ENCODE measurements at regions not wholly inside any gene's neighbourhood (a gene's known extent, or its start where the extent isn't known, plus 50 kb on each side); places are given as distances from the start of the nearest gene placed in this dataset.
"Not testable (repeated sequence)": the region's sequence is repeated elsewhere in the genome, so short reads cannot be mapped to it uniquely, and the experiment has no call there.

DNA sequence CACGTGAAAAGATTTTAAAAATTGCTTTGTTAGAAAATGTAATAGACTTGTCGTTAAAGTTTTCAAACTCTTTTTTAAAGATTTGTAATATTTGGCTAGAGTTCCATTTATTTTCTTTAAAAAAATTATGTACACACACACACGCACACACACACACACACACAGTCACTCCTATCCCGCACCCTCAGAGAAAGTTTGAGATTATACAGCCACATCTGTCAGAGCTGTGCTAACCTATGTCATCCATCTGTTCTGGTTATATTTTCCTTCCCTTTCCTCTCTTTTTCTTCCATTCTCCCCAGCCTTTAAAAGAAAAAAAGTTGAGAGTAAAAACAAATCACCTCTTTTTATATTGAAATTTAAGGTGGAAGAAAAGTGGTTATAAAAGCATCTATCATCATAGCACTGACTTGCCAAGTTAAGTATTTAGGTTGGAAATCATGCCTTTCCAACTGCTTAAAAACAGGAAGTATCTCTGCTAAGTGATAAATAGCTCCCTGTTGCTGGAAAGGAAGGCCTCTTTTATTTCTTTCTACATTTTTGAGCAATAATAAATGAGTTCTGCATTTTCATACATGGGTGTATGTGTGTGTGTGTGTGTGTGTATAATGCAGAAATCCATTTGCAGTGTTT is 163.3 kb upstream of the SPRY1 start:
- no peaks in the 10 kb centered on the region for H3K9me3 ChIP-seq (ENCODE audit: insufficient read depth, low read length)
- H3K27ac ChIP-seq (ENCODE audit: low read length) = no peak overlapping the region
- H4K20me1 ChIP-seq (ENCODE audit: insufficient read depth, low read length) = no peaks in the 10 kb centered on the region
- peaks cover 17% of the 10 kb centered on the region for H3K4me1 ChIP-seq (ENCODE audit: low read length)
- no peak overlapping the region for H3K4me3 ChIP-seq (ENCODE audit: low read length)
- no peak overlapping the region for H2AFZ ChIP-seq (ENCODE audit: low read depth, low read length)
- no peaks in the 10 kb centered on the region for H3K27me3 ChIP-seq (ENCODE audit: low read depth, low read length)
- H3K36me3 ChIP-seq (replicated peaks; ENCODE audit: low read depth, low read length) = no peaks in the 10 kb centered on the region
- no peak overlapping the region for H3K9ac ChIP-seq (ENCODE audit: low read length)
- no peaks in the 10 kb centered on the region for H3K79me2 ChIP-seq (ENCODE audit: low read length)
- no peak overlapping the region for H3K4me2 ChIP-seq (ENCODE audit: low read length)
- no peak for TF ChIP-seq EZH2phosphoT487 (IDR thresholded peaks at IDR 0.05; ENCODE audit: low read depth)
- TF ChIP-seq, protein P1, sequence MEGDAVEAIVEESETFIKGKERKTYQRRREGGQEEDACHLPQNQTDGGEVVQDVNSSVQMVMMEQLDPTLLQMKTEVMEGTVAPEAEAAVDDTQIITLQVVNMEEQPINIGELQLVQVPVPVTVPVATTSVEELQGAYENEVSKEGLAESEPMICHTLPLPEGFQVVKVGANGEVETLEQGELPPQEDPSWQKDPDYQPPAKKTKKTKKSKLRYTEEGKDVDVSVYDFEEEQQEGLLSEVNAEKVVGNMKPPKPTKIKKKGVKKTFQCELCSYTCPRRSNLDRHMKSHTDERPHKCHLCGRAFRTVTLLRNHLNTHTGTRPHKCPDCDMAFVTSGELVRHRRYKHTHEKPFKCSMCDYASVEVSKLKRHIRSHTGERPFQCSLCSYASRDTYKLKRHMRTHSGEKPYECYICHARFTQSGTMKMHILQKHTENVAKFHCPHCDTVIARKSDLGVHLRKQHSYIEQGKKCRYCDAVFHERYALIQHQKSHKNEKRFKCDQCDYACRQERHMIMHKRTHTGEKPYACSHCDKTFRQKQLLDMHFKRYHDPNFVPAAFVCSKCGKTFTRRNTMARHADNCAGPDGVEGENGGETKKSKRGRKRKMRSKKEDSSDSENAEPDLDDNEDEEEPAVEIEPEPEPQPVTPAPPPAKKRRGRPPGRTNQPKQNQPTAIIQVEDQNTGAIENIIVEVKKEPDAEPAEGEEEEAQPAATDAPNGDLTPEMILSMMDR (IDR thresholded peaks at IDR 0.05; ENCODE audit: low read depth, low read length) = no peak

DNA sequence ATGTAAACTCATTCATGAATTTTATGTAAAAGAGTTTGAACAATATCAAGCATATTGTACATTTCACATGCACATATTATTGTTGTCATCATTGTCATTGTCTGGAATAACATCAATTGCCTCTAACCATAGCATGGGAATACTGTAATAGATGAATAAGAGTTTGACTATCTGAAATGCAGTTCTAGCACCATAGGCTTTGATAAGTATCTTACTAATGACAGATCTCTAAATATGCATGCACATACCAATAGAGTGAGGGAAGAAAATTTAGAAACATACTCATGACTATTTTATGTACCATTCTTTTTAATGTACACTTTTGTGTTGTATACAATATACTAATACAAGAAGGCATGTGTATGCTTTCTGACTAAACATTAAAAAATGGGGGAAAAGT is 161.6 kb upstream of the SPRY1 start:
- Histone ChIP-seq H2AFZ (ENCODE audit: low read depth, low read length) (no peak overlapping the region), H4K20me1 (ENCODE audit: insufficient read depth, low read length) (no peaks in the 10 kb centered on the region), H3K27me3 (ENCODE audit: low read depth, low read length) (no peaks in the 10 kb centered on the region), H3K36me3 (replicated peaks; ENCODE audit: low read depth, low read length) (no peaks in the 10 kb centered on the region), H3K79me2 (ENCODE audit: low read length) (no peaks in the 10 kb centered on the region), H3K4me1 (ENCODE audit: low read length) (peaks cover 17% of the 10 kb centered on the region), H3K4me2 (ENCODE audit: low read length) (no peak overlapping the region), H3K9me3 (ENCODE audit: insufficient read depth, low read length) (no peaks in the 10 kb centered on the region), H3K4me3 (ENCODE audit: low read length) (no peak overlapping the region), H3K27ac (ENCODE audit: low read length) (no peak overlapping the region), H3K9ac (ENCODE audit: low read length) (no peak overlapping the region)
- TF ChIP-seq, protein P1 (IDR thresholded peaks at IDR 0.05; ENCODE audit: low read depth, low read length) = no peak

DNA sequence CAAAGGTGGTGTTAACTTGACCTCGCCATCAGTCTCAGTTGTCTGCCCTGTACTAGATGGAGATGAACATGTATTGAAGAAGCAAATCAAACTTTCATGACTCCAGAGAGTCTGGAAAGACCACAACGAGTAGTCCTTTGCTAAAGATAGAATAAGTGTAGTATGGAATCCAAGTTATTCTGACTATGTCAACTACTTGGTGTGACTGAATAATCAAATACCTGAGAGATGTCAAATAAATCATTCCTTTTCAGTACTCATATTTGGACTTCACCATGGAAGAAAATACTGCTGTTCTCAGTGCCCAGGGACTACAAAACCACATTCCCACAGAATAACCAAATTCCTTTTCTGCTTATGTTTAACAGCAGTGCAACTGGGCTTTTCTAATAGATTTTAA is 161.2 kb upstream of the SPRY1 start:
- Histone ChIP-seq H3K4me3 (ENCODE audit: low read length) (no peak overlapping the region), H4K20me1 (ENCODE audit: insufficient read depth, low read length) (no peaks in the 10 kb centered on the region), H3K4me2 (ENCODE audit: low read length) (no peak overlapping the region)

DNA sequence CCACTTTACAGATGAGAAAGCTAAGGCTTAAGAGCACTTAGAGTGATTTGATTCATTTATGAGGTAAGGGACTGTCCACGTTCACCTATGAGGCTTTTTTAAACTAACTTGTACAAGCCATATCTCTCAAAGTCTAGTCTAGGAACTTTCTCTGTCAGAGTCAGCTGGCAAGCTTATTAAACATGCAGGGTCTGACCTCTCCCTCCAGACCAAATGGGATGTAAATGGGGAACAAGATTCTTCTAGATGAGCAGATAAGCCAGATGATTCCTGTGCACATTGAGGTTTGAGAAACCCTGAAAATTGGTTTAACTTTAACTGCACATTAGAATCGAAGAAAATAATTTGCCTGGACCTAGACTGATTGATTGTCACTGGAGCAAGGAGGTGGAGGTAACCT is 160.0 kb upstream of the SPRY1 start:
- no peak overlapping the region for H3K27ac ChIP-seq (ENCODE audit: low read length)
- H3K79me2 ChIP-seq (ENCODE audit: low read length) = no peaks in the 10 kb centered on the region
- no peaks in the 10 kb centered on the region for H3K9me3 ChIP-seq (ENCODE audit: insufficient read depth, low read length)
- TF ChIP-seq, protein P1 (IDR thresholded peaks at IDR 0.05; ENCODE audit: low read depth, low read length) = no peak
- no peak for TF ChIP-seq EZH2phosphoT487 (IDR thresholded peaks at IDR 0.05; ENCODE audit: low read depth)
- no peaks in the 10 kb centered on the region for H4K20me1 ChIP-seq (ENCODE audit: insufficient read depth, low read length)
- no peak overlapping the region for H3K4me3 ChIP-seq (ENCODE audit: low read length)
- peaks cover 12% of the 10 kb centered on the region for H3K4me1 ChIP-seq (ENCODE audit: low read length)
- H3K4me2 ChIP-seq (ENCODE audit: low read length) = no peak overlapping the region
- no peaks in the 10 kb centered on the region for H3K36me3 ChIP-seq (replicated peaks; ENCODE audit: low read depth, low read length)
- H3K9ac ChIP-seq (ENCODE audit: low read length) = no peak overlapping the region
- H2AFZ ChIP-seq (ENCODE audit: low read depth, low read length) = no peak overlapping the region
- no peaks in the 10 kb centered on the region for H3K27me3 ChIP-seq (ENCODE audit: low read depth, low read length)

More for the DNA sequence above, 161.2 kb upstream of the SPRY1 start:
- Histone ChIP-seq H3K9me3 (ENCODE audit: insufficient read depth, low read length) (no peaks in the 10 kb centered on the region), H3K4me1 (ENCODE audit: low read length) (peaks cover 17% of the 10 kb centered on the region), H3K79me2 (ENCODE audit: low read length) (no peaks in the 10 kb centered on the region), H3K9ac (ENCODE audit: low read length) (no peak overlapping the region), H3K36me3 (replicated peaks; ENCODE audit: low read depth, low read length) (no peaks in the 10 kb centered on the region), H3K27ac (ENCODE audit: low read length) (no peak overlapping the region), H3K27me3 (ENCODE audit: low read depth, low read length) (no peaks in the 10 kb centered on the region), H2AFZ (ENCODE audit: low read depth, low read length) (no peak overlapping the region)
- TF ChIP-seq, protein P1 (IDR thresholded peaks at IDR 0.05; ENCODE audit: low read depth, low read length) = no peak
- no peak for TF ChIP-seq EZH2phosphoT487 (IDR thresholded peaks at IDR 0.05; ENCODE audit: low read depth)

DNA sequence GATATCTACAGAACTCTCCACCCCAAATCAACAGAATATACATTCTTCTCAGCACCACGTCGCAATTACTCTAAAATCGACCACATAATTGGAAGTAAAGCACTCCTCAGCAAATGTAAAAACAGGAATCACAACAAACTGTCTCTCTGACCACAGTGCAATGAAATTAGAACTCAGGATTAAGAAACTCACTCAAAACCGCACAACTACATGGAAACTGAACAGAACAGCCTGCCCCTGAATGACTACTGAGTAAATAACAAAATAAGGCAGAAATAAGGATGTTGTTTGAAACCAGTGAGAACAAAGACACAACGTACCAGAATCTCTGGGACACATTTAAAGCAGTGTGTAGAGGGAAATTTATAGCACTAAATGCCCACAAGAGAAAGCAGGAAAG is 156.3 kb upstream of the SPRY1 start:
- not testable (repeated sequence) for H3K4me2 ChIP-seq (ENCODE audit: low read length); H3K9me3 ChIP-seq (ENCODE audit: insufficient read depth, low read length); H3K4me3 ChIP-seq (ENCODE audit: low read length); H4K20me1 ChIP-seq (ENCODE audit: insufficient read depth, low read length); H3K27ac ChIP-seq (ENCODE audit: low read length); H3K9ac ChIP-seq (ENCODE audit: low read length); H3K27me3 ChIP-seq (ENCODE audit: low read depth, low read length); H3K36me3 ChIP-seq (replicated peaks; ENCODE audit: low read depth, low read length); H3K79me2 ChIP-seq (ENCODE audit: low read length); H3K4me1 ChIP-seq (ENCODE audit: low read length); H2AFZ ChIP-seq (ENCODE audit: low read depth, low read length)

DNA sequence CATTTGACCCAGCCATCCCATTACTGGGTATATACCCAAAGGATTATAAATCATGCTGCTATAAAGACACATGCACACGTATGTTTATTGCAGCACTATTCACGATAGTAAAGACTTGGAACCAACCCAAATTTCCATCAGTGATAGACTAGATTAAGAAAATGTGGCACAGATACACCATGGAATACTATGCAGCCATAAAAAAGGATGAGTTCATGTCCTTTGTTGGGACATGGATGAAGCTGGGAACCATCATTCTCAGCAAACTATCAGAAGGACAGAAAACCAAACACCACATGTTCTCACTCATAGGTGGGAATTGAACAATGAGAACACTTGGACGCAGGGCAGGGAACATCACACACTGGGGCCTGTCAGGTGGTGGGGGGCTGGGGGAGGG is 153.4 kb upstream of the SPRY1 start:
- H3K27me3 ChIP-seq (ENCODE audit: low read depth, low read length); H3K4me2 ChIP-seq (ENCODE audit: low read length); H3K79me2 ChIP-seq (ENCODE audit: low read length); H3K9ac ChIP-seq (ENCODE audit: low read length); H3K9me3 ChIP-seq (ENCODE audit: insufficient read depth, low read length); H3K36me3 ChIP-seq (replicated peaks; ENCODE audit: low read depth, low read length); H2AFZ ChIP-seq (ENCODE audit: low read depth, low read length); H3K4me1 ChIP-seq (ENCODE audit: low read length); H4K20me1 ChIP-seq (ENCODE audit: insufficient read depth, low read length); H3K27ac ChIP-seq (ENCODE audit: low read length); H3K4me3 ChIP-seq (ENCODE audit: low read length): not testable (repeated sequence)
